ENCODE measurements at regions not wholly inside any gene's neighbourhood (a gene's known extent, or its start where the extent isn't known, plus 50 kb on each side); places are given as distances from the start of the nearest gene placed in this dataset.

GRCh38 chr3:23099677-23100076, 103.5 kb upstream of the UBE2E2 start:
- TF ChIP-seq EZH2 (IDR thresholded peaks at IDR 0.05; ENCODE audit: borderline replicate concordance, low read length) (no peak), CTCF (IDR thresholded peaks at IDR 0.05; ENCODE audit: low read length) (no peak)
